ENCODE measurements at regions not wholly inside any gene's neighbourhood (a gene's known extent, or its start where the extent isn't known, plus 50 kb on each side); places are given as distances from the start of the nearest gene placed in this dataset.

- Histone ChIP-seq H3K27ac (no peak overlapping the region), H3K36me3 (ENCODE audit: insufficient read depth in 1 of 2, low read depth in 1 of 2) (no peaks in the 10 kb centered on the region), H3K9me3 (no peaks in the 10 kb centered on the region), H3K4me3 (no peak overlapping the region), H3K27me3 (ENCODE audit: insufficient read depth in 3 of 3, low read length in 2 of 3) (no peaks in the 10 kb centered on the region), H3K4me1 (no peaks in the 10 kb centered on the region)
- no peak for ATAC-seq
- 61 to 74% (median 73%) methylated on average over 2 of the region's 2 CpGs for WGBS, 3 donors
- DNase-seq: no peak
- intact Hi-C loops (cut with DNase I): no loop called here
- TF ChIP-seq, protein P1, sequence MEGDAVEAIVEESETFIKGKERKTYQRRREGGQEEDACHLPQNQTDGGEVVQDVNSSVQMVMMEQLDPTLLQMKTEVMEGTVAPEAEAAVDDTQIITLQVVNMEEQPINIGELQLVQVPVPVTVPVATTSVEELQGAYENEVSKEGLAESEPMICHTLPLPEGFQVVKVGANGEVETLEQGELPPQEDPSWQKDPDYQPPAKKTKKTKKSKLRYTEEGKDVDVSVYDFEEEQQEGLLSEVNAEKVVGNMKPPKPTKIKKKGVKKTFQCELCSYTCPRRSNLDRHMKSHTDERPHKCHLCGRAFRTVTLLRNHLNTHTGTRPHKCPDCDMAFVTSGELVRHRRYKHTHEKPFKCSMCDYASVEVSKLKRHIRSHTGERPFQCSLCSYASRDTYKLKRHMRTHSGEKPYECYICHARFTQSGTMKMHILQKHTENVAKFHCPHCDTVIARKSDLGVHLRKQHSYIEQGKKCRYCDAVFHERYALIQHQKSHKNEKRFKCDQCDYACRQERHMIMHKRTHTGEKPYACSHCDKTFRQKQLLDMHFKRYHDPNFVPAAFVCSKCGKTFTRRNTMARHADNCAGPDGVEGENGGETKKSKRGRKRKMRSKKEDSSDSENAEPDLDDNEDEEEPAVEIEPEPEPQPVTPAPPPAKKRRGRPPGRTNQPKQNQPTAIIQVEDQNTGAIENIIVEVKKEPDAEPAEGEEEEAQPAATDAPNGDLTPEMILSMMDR (IDR thresholded peaks at IDR 0.05): no peak
Observed at GRCh38 chr3:73203101-73203500, 141.6 kb downstream of the EBLN2 start.

DNA sequence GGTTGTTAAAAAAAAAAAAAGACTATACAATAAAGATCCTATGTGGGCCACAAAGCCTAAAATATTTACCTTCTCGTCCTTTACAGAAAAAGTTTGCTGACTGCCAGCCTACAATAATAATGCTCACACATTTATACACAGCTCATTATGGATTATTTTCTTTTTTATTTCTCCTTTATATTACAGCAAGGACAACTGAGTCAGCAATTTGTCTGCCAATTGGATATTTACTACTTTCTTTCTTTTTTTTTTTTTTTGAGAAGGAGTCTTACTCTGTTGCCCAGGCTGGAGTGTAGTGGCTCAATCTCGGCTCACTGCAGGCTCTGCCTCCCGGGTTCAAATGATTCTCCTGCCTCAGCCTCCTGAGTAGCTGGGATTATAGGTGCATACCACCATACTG lies 142.2 kb downstream of the EBLN2 start:
- Histone ChIP-seq H3K36me3 (ENCODE audit: insufficient read depth in 1 of 2, low read depth in 1 of 2) (no peaks in the 10 kb centered on the region), H3K4me3 (no peak overlapping the region), H3K4me1 (no peaks in the 10 kb centered on the region), H3K27ac (no peak overlapping the region), H3K27me3 (ENCODE audit: insufficient read depth in 3 of 3, low read length in 2 of 3) (no peaks in the 10 kb centered on the region), H3K9me3 (no peaks in the 10 kb centered on the region)
- ATAC-seq (no peak), DNase-seq (no peak)
- 94 to 98% (median 96%) methylated on average over 3 of the region's 3 CpGs for WGBS, 3 donors
- intact Hi-C loops (cut with DNase I): no loop called here
- TF ChIP-seq, protein P1 (IDR thresholded peaks at IDR 0.05): no peak

DNA sequence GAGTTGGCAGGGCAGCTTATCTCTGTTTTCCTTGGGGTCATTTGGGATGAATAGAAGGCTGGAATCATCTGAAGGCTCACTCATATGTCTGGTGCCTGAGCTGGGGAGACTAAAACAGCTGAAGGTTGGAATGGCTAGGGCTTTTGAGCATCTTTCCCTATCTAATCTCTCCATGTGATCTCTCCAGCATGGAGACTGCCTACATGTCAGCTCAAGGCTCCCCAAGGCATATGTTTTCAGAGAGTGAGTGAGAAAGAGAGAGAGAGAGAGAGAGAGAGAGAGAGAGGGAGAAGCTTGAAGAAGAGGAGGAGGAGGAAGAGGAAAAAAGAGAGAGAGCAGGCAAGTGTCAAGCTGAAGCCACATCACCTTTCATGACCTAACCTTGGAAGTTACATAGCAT lies 143.4 kb downstream of the EBLN2 start:
- no peak for DNase-seq
- Histone ChIP-seq H3K36me3 (ENCODE audit: insufficient read depth in 1 of 2, low read depth in 1 of 2) (no peaks in the 10 kb centered on the region), H3K4me1 (no peaks in the 10 kb centered on the region), H3K27me3 (ENCODE audit: insufficient read depth in 3 of 3, low read length in 2 of 3) (no peaks in the 10 kb centered on the region), H3K4me3 (no peak overlapping the region), H3K9me3 (no peaks in the 10 kb centered on the region), H3K27ac (no peak overlapping the region)
- ATAC-seq: no peak
- intact Hi-C loops (cut with DNase I): no loop called here
- TF ChIP-seq, protein P1 (IDR thresholded peaks at IDR 0.05): no peak

- Histone ChIP-seq H3K27ac (no peak overlapping the region), H3K27me3 (ENCODE audit: insufficient read depth in 3 of 3, low read length in 2 of 3) (no peaks in the 10 kb centered on the region), H3K9me3 (no peaks in the 10 kb centered on the region), H3K4me1 (no peaks in the 10 kb centered on the region), H3K4me3 (no peak overlapping the region), H3K36me3 (ENCODE audit: insufficient read depth in 1 of 2, low read depth in 1 of 2) (no peaks in the 10 kb centered on the region)
- WGBS, 3 donors: 91 to 95% (median 92%) methylated on average over 5 of the region's 5 CpGs
- TF ChIP-seq, protein P1 (IDR thresholded peaks at IDR 0.05): no peak
- intact Hi-C loops (cut with DNase I): no loop called here
- ATAC-seq (no peak), DNase-seq (no peak)
Observed at GRCh38 chr3:73206030-73206429, 144.6 kb downstream of the EBLN2 start.

DNA sequence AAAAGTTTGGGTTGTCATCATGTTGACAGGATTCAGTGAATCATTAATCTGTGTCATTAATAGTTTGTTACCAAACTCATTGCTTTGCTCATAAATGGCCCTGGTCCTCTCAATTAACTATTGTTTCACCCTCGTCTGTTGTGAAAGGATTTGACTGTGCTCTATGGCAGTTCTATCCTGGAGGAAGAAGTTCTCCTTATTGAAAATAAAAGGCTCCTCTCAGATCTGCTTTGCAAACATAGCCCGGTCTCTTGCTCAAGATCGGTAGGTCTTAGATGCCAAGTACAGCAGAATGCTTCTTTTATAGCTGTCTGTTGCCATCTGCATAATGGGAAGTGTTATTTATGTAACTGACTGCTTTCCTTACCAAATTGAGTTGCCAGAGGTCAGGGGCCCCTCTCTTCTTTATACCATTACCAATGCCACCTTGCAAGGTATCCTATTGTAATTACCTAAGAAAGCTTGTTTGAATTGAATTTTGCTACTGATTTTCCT lies 146.5 kb downstream of the EBLN2 start:
- WGBS, 3 donors: 82 to 87% (median 84%) methylated on average over 3 of the region's 3 CpGs
- Histone ChIP-seq H3K36me3 (ENCODE audit: insufficient read depth in 1 of 2, low read depth in 1 of 2) (no peaks in the 10 kb centered on the region), H3K27ac (no peak overlapping the region), H3K4me1 (no peaks in the 10 kb centered on the region), H3K4me3 (no peak overlapping the region), H3K9me3 (no peaks in the 10 kb centered on the region), H3K27me3 (ENCODE audit: insufficient read depth in 3 of 3, low read length in 2 of 3) (no peaks in the 10 kb centered on the region)
- TF ChIP-seq, protein P1 (IDR thresholded peaks at IDR 0.05): no peak
- ATAC-seq: no peak
- DNase-seq: no peak
- intact Hi-C loops (cut with DNase I): no loop called here

Data from psoas muscle (tissue), 7 donors.